VCaP (cell line): ENCODE measurements at regions not wholly inside any gene's neighbourhood (a gene's known extent, or its start where the extent isn't known, plus 50 kb on each side); places are given as distances from the start of the nearest gene placed in this dataset.
"Not testable (repeated sequence)": the region's sequence is repeated elsewhere in the genome, so short reads cannot be mapped to it uniquely, and the experiment has no call there.

ENCODE experiments used
- H3K27ac ChIP-seq: fragments of 450-650 bp; 2 replicates; pipeline ENCODE4 v1.5.1; 2017
- TF ChIP-seq, protein P1 (sequence below): fragments of 450-650 bp; conservative IDR thresholded peaks from 2 replicates; pipeline ENCODE4 v1.5.1; 2017; ENCODE audit warnings: mild to moderate bottlenecking, moderate library complexity

DNA sequence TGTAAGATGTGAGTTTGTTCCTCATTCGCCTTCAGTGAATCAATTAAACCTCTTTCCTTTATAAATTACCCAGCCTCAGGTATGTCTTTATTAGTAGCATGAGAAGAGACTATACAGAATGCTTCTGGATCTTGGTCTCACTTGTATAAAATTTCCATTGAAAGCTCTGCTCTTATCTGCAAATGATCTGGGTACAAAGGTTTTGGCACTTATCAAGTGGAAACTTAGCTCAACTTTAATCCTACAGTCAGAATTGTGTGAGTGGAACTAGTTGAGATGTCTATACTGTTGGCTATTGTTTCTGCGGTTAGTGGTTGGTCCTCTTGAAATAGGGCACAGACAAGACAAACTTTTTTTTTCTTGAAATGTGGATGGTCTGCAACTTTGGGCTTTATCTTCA, 71.2 kb upstream of the CHORDC1 start:
- TF ChIP-seq, protein P1, sequence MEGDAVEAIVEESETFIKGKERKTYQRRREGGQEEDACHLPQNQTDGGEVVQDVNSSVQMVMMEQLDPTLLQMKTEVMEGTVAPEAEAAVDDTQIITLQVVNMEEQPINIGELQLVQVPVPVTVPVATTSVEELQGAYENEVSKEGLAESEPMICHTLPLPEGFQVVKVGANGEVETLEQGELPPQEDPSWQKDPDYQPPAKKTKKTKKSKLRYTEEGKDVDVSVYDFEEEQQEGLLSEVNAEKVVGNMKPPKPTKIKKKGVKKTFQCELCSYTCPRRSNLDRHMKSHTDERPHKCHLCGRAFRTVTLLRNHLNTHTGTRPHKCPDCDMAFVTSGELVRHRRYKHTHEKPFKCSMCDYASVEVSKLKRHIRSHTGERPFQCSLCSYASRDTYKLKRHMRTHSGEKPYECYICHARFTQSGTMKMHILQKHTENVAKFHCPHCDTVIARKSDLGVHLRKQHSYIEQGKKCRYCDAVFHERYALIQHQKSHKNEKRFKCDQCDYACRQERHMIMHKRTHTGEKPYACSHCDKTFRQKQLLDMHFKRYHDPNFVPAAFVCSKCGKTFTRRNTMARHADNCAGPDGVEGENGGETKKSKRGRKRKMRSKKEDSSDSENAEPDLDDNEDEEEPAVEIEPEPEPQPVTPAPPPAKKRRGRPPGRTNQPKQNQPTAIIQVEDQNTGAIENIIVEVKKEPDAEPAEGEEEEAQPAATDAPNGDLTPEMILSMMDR = no peak
- no peak overlapping the region for H3K27ac ChIP-seq

DNA sequence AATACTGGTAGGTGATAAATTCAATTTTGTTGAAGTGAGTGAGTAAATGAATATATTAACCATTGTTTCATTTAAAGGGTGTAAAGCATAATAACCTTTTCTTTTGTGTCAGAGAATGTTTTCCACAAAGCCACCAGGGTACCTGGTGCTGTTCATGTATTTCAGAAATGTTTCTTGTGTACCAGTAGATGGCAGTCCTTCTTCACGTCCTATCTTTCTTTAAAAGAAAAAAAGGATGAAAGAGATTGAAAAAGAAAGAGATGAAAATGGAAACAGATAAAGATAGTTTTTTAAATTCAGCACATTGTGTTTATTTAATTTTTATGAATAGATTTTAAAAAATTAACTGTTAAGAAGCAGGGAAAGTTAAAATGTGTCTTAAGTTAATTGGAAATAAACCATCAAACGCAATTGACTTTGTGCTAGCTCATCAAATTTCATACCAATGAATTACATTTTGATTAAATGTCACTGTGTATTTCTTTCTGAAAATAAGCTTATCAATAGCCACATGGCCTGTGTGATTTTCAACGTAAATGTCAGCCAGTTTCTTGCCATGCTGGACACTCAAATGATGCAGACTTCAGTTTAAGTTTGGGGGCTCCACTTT, 65.5 kb upstream of the CHORDC1 start:
- TF ChIP-seq, protein P1 = peak; percentile 93

DNA sequence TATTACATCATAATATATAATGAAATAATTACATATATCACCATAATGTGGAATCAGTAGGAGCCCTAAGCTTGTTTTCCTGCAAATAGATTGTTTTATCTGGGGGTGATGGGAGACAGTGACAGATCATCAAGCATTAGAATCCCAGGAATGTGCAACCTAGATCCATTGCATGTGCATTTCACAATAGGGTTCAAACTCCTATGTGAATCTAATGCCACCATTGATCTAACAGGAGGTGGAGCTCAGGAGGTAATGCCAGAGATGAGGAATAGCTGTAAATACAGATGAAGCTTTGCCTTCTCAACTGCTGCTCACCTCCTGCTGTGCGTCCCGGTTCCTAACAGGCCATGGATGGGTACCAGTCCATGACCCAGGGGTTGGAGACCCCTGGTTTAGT, 63.8 kb upstream of the CHORDC1 start:
- TF ChIP-seq, protein P1 = no peak
- no peak overlapping the region for H3K27ac ChIP-seq

More for the DNA sequence above, 65.5 kb upstream of the CHORDC1 start:
- H3K27ac ChIP-seq = no peak overlapping the region

DNA sequence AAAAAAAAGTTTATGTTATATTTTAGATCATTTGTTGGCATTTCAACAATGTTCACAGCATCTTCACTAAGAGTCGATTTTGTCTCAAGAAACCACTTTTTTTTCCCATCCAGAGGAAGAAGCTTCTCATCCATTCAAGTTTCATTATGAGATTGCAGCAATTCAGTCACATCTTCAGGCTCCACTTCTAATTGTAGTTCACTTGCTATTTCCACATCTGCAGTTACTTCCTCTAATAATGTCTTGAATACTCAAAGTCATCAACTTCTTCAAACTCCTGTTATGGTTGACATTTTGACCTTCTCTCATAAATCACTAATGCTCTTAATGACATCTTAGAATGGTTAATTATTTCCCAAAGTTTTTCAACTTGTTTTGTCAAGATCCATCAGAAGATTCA, 61.3 kb upstream of the CHORDC1 start:
- H3K27ac ChIP-seq = no peak overlapping the region
- TF ChIP-seq, protein P1 = no peak

DNA sequence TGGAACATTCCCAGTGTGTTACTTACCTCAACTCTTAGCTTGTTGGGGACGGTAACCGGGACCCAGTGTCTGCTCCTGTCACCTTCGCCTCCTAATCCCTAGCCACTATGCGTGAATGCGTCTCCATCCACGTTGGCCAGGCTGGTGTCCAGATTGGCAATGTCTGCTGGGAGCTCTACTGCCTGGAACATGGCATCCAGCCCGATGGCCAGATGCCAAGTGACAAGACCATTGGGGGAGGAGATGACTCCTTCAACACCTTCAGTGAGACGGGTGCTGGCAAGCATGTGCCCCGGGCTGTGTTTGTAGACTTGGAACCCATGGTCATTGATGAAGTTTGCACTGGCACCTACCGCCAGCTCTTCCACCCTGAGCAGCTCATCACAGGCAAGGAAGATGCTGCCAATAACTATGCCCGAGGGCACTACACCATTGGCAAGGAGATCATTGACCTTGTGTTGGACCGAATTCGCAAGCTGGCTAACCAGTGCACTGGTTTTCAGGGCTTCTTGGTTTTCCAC, 59.8 kb upstream of the CHORDC1 start:
- not testable (repeated sequence) for H3K27ac ChIP-seq

DNA sequence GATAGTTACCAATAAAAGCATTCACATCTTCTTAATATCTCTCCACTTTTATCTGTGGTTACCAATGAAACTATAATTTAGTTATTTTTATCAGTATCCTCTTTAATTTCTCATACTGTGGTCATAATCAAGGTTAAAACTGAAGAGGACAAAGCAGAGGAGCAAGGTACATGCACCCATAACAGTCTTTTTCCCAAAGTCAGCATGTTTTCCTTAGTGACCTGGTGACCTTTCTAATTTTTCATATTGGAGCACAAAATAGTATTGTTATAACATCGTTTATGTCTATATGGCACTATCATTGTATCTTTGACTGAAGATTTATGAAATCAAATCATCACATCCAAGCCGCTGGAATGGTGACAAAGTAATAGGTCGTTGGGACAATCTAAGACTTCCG, 51.5 kb upstream of the CHORDC1 start:
- no peak overlapping the region for H3K27ac ChIP-seq
- TF ChIP-seq, protein P1 = no peak
